Esophagus squamous epithelium (tissue), 4 donors: ENCODE measurements at regions not wholly inside any gene's neighbourhood (a gene's known extent, or its start where the extent isn't known, plus 50 kb on each side); places are given as distances from the start of the nearest gene placed in this dataset.

Experiments used
- CTCF ChIP-seq, 6 experiments: fragments of 450-650 bp in 4 of 6; fragments of 200-600 bp in 2 of 6; sonication (generic) in 2 of 6; IDR thresholded peaks; one replicate each; pipeline ENCODE4 v1.5.1; 2016 to 2019; ENCODE audit warnings: antibody characterized with exemption in 6 of 6, mild to moderate bottlenecking in 4 of 6, moderate library complexity in 4 of 6
- POLR2A ChIP-seq, 4 donors: fragments of 450-650 bp; IDR thresholded peaks; one replicate each; pipeline ENCODE4 v1.6.1; 2017; ENCODE audit warnings: antibody characterized with exemption in 4 of 4, mild to moderate bottlenecking in 4 of 4, moderate library complexity in 3 of 4

GRCh38 chr6:78435671-78436070 lies 431.7 kb upstream of the IRAK1BP1 start:
- no peak for TF ChIP-seq POLR2A (IDR thresholded peaks at IDR 0.05)
- TF ChIP-seq CTCF (IDR thresholded peaks at IDR 0.05): no peak
